Neuronal stem cell (in vitro differentiated cells): ENCODE measurements at regions not wholly inside any gene's neighbourhood (a gene's known extent, or its start where the extent isn't known, plus 50 kb on each side); places are given as distances from the start of the nearest gene placed in this dataset.

Source experiments
- DNase-seq: peaks from one replicate; pipeline ENCODE4 v3.0.0-alpha.2; 2013; ENCODE audit warnings: low spot score
- H2AFZ ChIP-seq: one replicate; pipeline ENCODE4 v1.6.1; 2013; ENCODE audit warnings: mild to moderate bottlenecking, low read length, inconsistent platforms
- H2AK5ac ChIP-seq: 2 replicates; pipeline ENCODE4 v1.6.1; 2013; ENCODE audit warnings: low read depth, mild to moderate bottlenecking, inconsistent platforms, low read length, moderate library complexity, mixed read lengths
- H2BK120ac ChIP-seq: 2 replicates; pipeline ENCODE4 v1.6.1; 2013; ENCODE audit warnings: low read depth, mild to moderate bottlenecking, inconsistent platforms, low read length, moderate library complexity, mixed read lengths
- H2BK12ac ChIP-seq: one replicate; pipeline ENCODE4 v1.6.1; 2013; ENCODE audit warnings: low read length, inconsistent platforms
- H2BK15ac ChIP-seq: 2 replicates; pipeline ENCODE4 v1.6.1; 2013; ENCODE audit warnings: mild to moderate bottlenecking, low read length, inconsistent platforms, mixed read lengths
- H2BK5ac ChIP-seq: one replicate; pipeline ENCODE4 v1.6.1; 2013; ENCODE audit warnings: inconsistent platforms, mild to moderate bottlenecking, low read length, moderate library complexity
- H3K14ac ChIP-seq: one replicate; pipeline ENCODE4 v1.6.1; 2013; ENCODE audit warnings: low read length, inconsistent platforms
- H3K18ac ChIP-seq: 2 replicates; pipeline ENCODE4 v1.6.1; 2013; ENCODE audit warnings: low read length, inconsistent platforms
- H3K23ac ChIP-seq: 2 replicates; pipeline ENCODE4 v1.6.1; 2013; ENCODE audit warnings: low read depth, mild to moderate bottlenecking, mixed read lengths, low read length, inconsistent platforms; ENCODE audit not compliant: poor library complexity
- H3K27ac ChIP-seq: replicated peaks from 3 replicates; pipeline ENCODE4 v1.5.1; 2013; ENCODE audit warnings: low read length, inconsistent platforms
- H3K27me3 ChIP-seq, 3 experiments: 2 replicates each; pipeline ENCODE4 v1.6.1; 2013; ENCODE audit warnings: low read length in 3 of 3, mild to moderate bottlenecking in 2 of 3, inconsistent platforms in 1 of 3, low read depth in 1 of 3, mixed read lengths in 1 of 3, moderate library complexity in 1 of 3; ENCODE audit not compliant: control insufficient read depth in 3 of 3, insufficient read depth in 3 of 3
- H3K36me3 ChIP-seq, 2 donors: replicated peaks in 1 of 2; 2 replicates each; pipeline ENCODE4 v1.6.1; 2013; ENCODE audit warnings: low read length in 2 of 2; ENCODE audit not compliant: control insufficient read depth in 2 of 2, insufficient read depth in 2 of 2
- H3K4ac ChIP-seq: 2 replicates; pipeline ENCODE4 v1.6.1; 2013; ENCODE audit warnings: inconsistent platforms, mild to moderate bottlenecking, low read length, moderate library complexity
- H3K4me1 ChIP-seq, 2 donors: 1 replicate in 1 of 2; 2 replicates in 1 of 2; pipeline ENCODE4 v1.6.1; 2013; ENCODE audit warnings: low read length in 2 of 2, low read depth in 1 of 2; ENCODE audit not compliant: control insufficient read depth in 2 of 2, insufficient read depth in 1 of 2
- H3K4me2 ChIP-seq: one replicate; pipeline ENCODE4 v1.6.1; 2013; ENCODE audit warnings: mild to moderate bottlenecking, low read length, inconsistent platforms; ENCODE audit not compliant: insufficient read depth, poor library complexity, severe bottlenecking
- H3K4me3 ChIP-seq, 2 donors: 2 replicates each; pipeline ENCODE4 v1.5.1; 2013; ENCODE audit warnings: low read length in 2 of 2, mild to moderate bottlenecking in 2 of 2, inconsistent platforms in 1 of 2, moderate library complexity in 1 of 2
- H3K79me1 ChIP-seq: one replicate; pipeline ENCODE4 v1.6.1; 2013; ENCODE audit warnings: low read depth, mild to moderate bottlenecking, inconsistent platforms, low read length, moderate library complexity
- H3K9ac ChIP-seq: one replicate; pipeline ENCODE4 v1.6.1; 2013; ENCODE audit warnings: mild to moderate bottlenecking, low read depth, low read length, inconsistent platforms; ENCODE audit not compliant: poor library complexity
- H3K9me3 ChIP-seq, 2 donors: replicated peaks in 1 of 2; 2 replicates each; pipeline versions ENCODE3 to v1.6.1; 2013; ENCODE audit warnings: low read length in 2 of 2, mild to moderate bottlenecking in 2 of 2, inconsistent platforms in 1 of 2, low read depth in 1 of 2, mixed read lengths in 1 of 2, moderate library complexity in 1 of 2; ENCODE audit not compliant: control insufficient read depth in 2 of 2, insufficient read depth in 1 of 2
- H4K8ac ChIP-seq: one replicate; pipeline ENCODE4 v1.6.1; 2013; ENCODE audit warnings: low read depth, mild to moderate bottlenecking, inconsistent platforms, low read length, moderate library complexity
- H4K91ac ChIP-seq: one replicate; pipeline ENCODE4 v1.6.1; 2013; ENCODE audit warnings: low read length, low read depth, mild to moderate bottlenecking, inconsistent platforms; ENCODE audit not compliant: poor library complexity
- WGBS, 2 donors: extraction: QIAGEN DNeasy Blood & Tissue Kit; methylation state at CpG; one replicate each; pipeline ENCODE4 v1.1.7; 2013; ENCODE audit warnings: missing lambda C conversion rate in 2 of 2, mixed read lengths in 1 of 2; ENCODE audit not compliant: insufficient read length in 2 of 2, insufficient replicate concordance in 1 of 2; ENCODE audit errors: extremely low coverage in 2 of 2; 5-methylcytosine and 5-hydroxymethylcytosine counted together

DNA sequence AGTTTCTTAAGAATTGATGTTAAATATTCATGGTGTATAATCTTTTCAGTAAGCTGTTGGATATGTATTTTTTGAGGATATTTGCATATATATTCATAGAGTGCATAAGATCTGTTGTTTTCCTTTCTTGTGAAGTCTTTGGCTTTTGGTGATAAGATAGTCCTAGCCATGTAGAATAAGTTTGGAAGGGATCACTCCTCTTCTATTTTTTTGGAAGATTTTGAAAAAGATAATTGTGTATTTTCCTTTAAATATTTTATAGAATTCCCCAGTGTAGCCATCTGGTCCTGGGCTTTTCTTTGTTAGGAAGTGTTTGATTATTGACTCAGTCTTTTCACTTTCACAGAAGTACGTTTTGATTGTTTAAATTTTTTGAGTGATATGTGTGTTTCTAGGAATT lies 318.8 kb upstream of the CDH10 start:
- no peak overlapping the region for H3K4me3 ChIP-seq
- H2BK120ac ChIP-seq, result no peak overlapping the region
- no peak overlapping the region for H2AFZ ChIP-seq
- no CpG with 5 or more reads among the region's 1 CpG for WGBS, 2 donors
- no peak overlapping the region for H3K4me2 ChIP-seq
- H2AK5ac ChIP-seq, result no peak overlapping the region
- no peak overlapping the region for H3K27ac ChIP-seq
- no peak overlapping the region for H4K91ac ChIP-seq
- H3K27me3 ChIP-seq, result no peaks in the 10 kb centered on the region
- no peaks in the 10 kb centered on the region for H3K4me1 ChIP-seq
- no peak overlapping the region for H3K18ac ChIP-seq
- H4K8ac ChIP-seq, result no peak overlapping the region
- no peak overlapping the region for H2BK5ac ChIP-seq
- H3K9me3 ChIP-seq, result no peaks in the 10 kb centered on the region
- DNase-seq, result no peak
- no peak overlapping the region for H2BK12ac ChIP-seq
- H3K36me3 ChIP-seq, result no peaks in the 10 kb centered on the region
- no peak overlapping the region for H3K4ac ChIP-seq
- no peak overlapping the region for H3K23ac ChIP-seq
- no peak overlapping the region for H3K9ac ChIP-seq
- H3K79me1 ChIP-seq, result no peaks in the 10 kb centered on the region
- no peak overlapping the region for H2BK15ac ChIP-seq
- no peak overlapping the region for H3K14ac ChIP-seq

GRCh38 chr5:24923400-24923799 lies 278.6 kb upstream of the CDH10 start:
- Histone ChIP-seq H2BK12ac (no peak overlapping the region), H2BK5ac (no peak overlapping the region)

GRCh38 chr5:24918676-24919075 lies 273.9 kb upstream of the CDH10 start:
- no peak overlapping the region for H2BK12ac ChIP-seq
- H3K27me3 ChIP-seq, result no peaks in the 10 kb centered on the region
- H3K23ac ChIP-seq, result no peak overlapping the region
- no peak overlapping the region for H4K91ac ChIP-seq
- H3K9ac ChIP-seq, result no peak overlapping the region
- no peaks in the 10 kb centered on the region for H3K4me1 ChIP-seq
- no peak overlapping the region for H3K4ac ChIP-seq
- H2BK15ac ChIP-seq, result no peak overlapping the region
- no peak overlapping the region for H3K4me3 ChIP-seq
- H3K36me3 ChIP-seq, result no peaks in the 10 kb centered on the region
- no peak overlapping the region for H2AFZ ChIP-seq
- no peak overlapping the region for H3K4me2 ChIP-seq
- no peak overlapping the region for H3K14ac ChIP-seq
- no CpG with 5 or more reads among the region's 1 CpG for WGBS, 2 donors
- H3K9me3 ChIP-seq, result no peaks in the 10 kb centered on the region
- no peak overlapping the region for H2BK120ac ChIP-seq
- no peak overlapping the region for H2AK5ac ChIP-seq
- DNase-seq, result no peak
- H4K8ac ChIP-seq, result no peak overlapping the region
- H2BK5ac ChIP-seq, result no peak overlapping the region
- H3K18ac ChIP-seq, result no peak overlapping the region
- H3K27ac ChIP-seq, result no peak overlapping the region
- no peaks in the 10 kb centered on the region for H3K79me1 ChIP-seq

More at GRCh38 chr5:24923400-24923799, 278.6 kb upstream of the CDH10 start:
- H2AK5ac ChIP-seq, result no peak overlapping the region
- no peak overlapping the region for H3K4me2 ChIP-seq
- no peak overlapping the region for H4K8ac ChIP-seq
- H3K4ac ChIP-seq, result no peak overlapping the region
- no peaks in the 10 kb centered on the region for H3K36me3 ChIP-seq
- no peak overlapping the region for H3K18ac ChIP-seq
- no peak overlapping the region for H3K14ac ChIP-seq
- no CpG with 5 or more reads among the region's 3 CpGs for WGBS, 2 donors
- no peak overlapping the region for H2BK15ac ChIP-seq
- H3K4me3 ChIP-seq, result no peak overlapping the region
- H4K91ac ChIP-seq, result no peak overlapping the region
- no peak overlapping the region for H2BK120ac ChIP-seq
- no peaks in the 10 kb centered on the region for H3K4me1 ChIP-seq
- H3K9ac ChIP-seq, result no peak overlapping the region
- H3K79me1 ChIP-seq, result no peaks in the 10 kb centered on the region
- H3K9me3 ChIP-seq, result no peaks in the 10 kb centered on the region
- no peak overlapping the region for H3K23ac ChIP-seq
- no peak overlapping the region for H3K27ac ChIP-seq
- no peak overlapping the region for H2AFZ ChIP-seq
- H3K27me3 ChIP-seq, result no peaks in the 10 kb centered on the region
- no peak for DNase-seq

GRCh38 chr5:24916863-24917262 lies 272.1 kb upstream of the CDH10 start:
- Histone ChIP-seq H3K18ac (no peak overlapping the region), H3K27me3 (no peaks in the 10 kb centered on the region), H4K8ac (no peak overlapping the region), H2BK5ac (no peak overlapping the region), H3K27ac (no peak overlapping the region), H3K4ac (no peak overlapping the region), H2BK12ac (no peak overlapping the region), H2AK5ac (no peak overlapping the region), H3K4me1 (no peaks in the 10 kb centered on the region), H3K4me2 (no peak overlapping the region), H4K91ac (no peak overlapping the region), H3K4me3 (no peak overlapping the region), H3K9ac (no peak overlapping the region), H3K36me3 (no peaks in the 10 kb centered on the region), H2BK120ac (no peak overlapping the region), H3K9me3 (no peaks in the 10 kb centered on the region), H2BK15ac (no peak overlapping the region), H3K14ac (no peak overlapping the region), H3K23ac (no peak overlapping the region), H3K79me1 (no peaks in the 10 kb centered on the region), H2AFZ (no peak overlapping the region)
- DNase-seq, result no peak
- no CpG with 5 or more reads among the region's 2 CpGs for WGBS, 2 donors
